ENCODE measurements at regions not wholly inside any gene's neighbourhood (a gene's known extent, or its start where the extent isn't known, plus 50 kb on each side); places are given as distances from the start of the nearest gene placed in this dataset.

- DNase-seq, result no peak
These were observed 97.2 kb upstream of the DPYD start for GRCh38 chr1:98018074-98018473.

GRCh38 chr1:98017184-98017583 is 96.3 kb upstream of the DPYD start:
- DNase-seq, result no peak

GRCh38 chr1:98008373-98008772 is 87.5 kb upstream of the DPYD start:
- no peak for DNase-seq

- no peak for DNase-seq
These were observed 84.6 kb upstream of the DPYD start for GRCh38 chr1:98005326-98006010.

GRCh38 chr1:98003442-98003841 is 82.6 kb upstream of the DPYD start:
- no peak for DNase-seq

- DNase-seq, result no peak
These were observed 81.5 kb upstream of the DPYD start for GRCh38 chr1:98002288-98002687.

- DNase-seq, result no peak
These were observed 80.9 kb upstream of the DPYD start for GRCh38 chr1:98001764-98002163.

GRCh38 chr1:97999320-97999719 is 78.5 kb upstream of the DPYD start:
- no peak for DNase-seq

GRCh38 chr1:97996880-97997279 is 76.0 kb upstream of the DPYD start:
- DNase-seq, result no peak

- DNase-seq, result no peak
These were observed 68.4 kb upstream of the DPYD start for GRCh38 chr1:97989094-97989680.

GRCh38 chr1:97986041-97987005 is 65.5 kb upstream of the DPYD start:
- DNase-seq, result no peak

GRCh38 chr1:97983126-97983525 is 62.3 kb upstream of the DPYD start:
- no peak for DNase-seq

GRCh38 chr1:97980530-97980929 is 59.7 kb upstream of the DPYD start:
- no peak for DNase-seq

GRCh38 chr1:97976801-97977200 is 56.0 kb upstream of the DPYD start:
- DNase-seq, result no peak

All from stimulated activated naive CD4-positive, alpha-beta T cell treated with Interleukin-2 at 50 U/mL for 16 hours (primary cell).